GM18502 (cell line): ENCODE measurements at regions not wholly inside any gene's neighbourhood (a gene's known extent, or its start where the extent isn't known, plus 50 kb on each side); places are given as distances from the start of the nearest gene placed in this dataset.

Experiments
- ATAC-seq: cut with Tn5 transposase; IDR thresholded peaks from one replicate; pipeline ENCODE4 v1.9.1; 2021; ENCODE audit warnings: mild to moderate bottlenecking; ENCODE audit not compliant: unreplicated experiment, poor library complexity

DNA sequence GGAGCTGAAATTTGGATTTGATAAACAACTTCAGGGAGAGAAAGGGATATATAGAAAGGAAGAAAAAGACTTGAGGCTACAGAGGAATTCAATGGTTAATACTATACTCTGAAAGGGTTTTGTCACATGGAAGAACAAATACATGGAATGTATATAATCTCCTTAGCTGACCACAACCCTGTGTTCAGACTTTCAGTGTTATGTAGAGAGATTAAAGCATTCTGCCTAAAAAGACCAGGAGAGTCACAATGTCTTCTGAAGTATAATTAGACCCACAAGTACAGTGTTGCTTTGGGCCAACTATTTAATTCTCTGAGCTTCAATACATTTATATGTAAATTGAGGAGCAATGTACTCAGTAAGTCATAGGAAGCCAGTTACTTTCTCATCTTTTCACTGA is 123.8 kb upstream of the FSHR start:
- no peak for ATAC-seq

DNA sequence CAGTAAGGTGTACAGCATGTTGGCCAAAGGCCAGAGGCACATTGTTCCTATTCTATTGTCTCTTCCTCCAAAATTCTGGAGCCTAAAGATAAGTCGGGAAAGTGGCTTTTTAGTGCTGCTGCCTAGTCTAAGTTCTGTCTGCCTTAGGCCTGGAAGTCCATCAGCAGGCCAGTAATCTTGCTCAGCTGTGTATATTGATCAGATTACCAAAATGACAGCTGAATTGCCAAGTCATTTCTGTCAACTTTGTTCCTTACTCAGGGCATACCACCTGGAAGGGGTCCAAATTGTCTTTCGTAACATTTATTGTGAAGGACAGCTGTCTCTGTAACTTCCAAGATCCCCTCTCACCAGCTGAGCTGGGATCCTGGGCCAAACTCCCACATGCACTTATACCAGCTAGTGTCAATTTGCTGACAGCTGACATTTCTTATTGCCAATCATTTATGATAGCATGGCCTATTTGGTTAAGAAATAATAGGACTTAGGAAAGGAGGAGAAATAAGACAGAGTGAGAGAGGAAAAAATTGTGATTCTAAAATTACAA is 116.8 kb upstream of the FSHR start:
- no peak for ATAC-seq

DNA sequence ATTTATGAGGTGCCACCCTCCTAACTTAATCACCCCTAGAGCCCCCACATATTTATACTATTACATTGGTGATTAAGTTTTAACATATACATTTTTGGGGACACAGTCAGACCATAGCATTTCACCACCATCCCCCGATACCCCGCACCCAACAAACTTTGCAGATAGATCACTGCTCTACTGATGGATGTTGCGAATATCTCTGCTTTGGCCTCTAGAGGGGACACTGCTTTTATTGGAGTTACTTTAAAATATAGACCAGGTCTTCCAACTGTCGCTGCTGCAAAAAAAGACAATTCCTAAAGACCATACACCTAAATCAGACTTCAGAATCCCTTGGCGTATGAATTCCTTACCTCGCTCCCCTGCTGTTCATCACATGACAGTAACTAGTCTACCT is 115.8 kb upstream of the FSHR start:
- no peak for ATAC-seq

DNA sequence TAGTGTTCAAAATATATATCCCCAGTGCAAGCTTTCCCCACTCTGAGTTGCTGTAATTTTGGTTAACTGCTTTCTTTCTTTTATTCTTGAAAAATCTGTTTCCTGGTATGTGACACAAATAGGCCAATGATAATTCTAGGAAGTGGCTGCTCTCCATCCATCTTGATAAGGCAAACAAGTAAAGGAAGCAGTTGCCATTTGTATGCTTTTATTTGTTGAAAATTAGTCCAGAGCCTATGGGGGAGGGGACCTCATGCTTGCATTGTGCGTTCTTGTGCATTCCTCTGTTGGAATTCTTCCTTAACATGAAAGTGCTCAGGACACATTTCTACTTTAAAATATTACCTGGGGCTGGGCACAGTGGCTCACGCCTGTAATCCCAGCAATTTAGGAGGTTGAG is 111.2 kb upstream of the FSHR start:
- no peak for ATAC-seq

DNA sequence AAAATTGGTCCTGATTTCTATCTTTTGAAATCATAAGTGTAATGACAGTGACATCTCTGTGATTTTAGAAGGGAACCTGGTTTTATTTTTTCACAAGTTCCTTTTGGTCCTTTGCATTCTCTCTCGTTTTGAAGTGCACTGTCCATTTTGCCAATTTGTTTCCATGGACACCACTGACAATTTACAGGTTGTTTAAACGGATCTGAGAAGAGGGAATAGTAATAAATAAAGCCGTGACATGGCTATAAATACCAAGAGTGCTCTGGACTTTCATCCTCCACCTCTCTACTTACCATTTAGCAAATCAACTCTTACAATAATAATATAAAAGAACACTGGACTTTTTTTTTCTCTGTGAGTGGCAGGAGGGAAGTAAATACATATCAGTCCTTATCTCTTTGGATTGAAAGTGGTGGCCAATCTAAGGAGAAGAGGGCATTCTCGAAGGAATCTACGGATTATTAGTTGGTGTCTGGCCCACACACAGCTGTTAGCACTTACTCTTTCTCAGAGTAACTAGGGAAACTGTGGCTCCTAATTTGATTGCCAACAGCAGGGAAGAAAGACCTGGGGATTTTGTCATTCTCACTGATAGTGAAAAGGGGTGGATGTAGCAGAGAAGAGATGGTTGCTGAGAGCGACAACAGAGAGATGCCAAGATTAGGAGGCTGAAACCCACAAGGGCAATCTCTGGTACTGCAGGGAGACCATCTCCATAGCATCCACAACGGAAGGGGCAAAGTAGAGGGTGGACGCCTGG is 108.7 kb upstream of the FSHR start:
- ATAC-seq, result no peak

DNA sequence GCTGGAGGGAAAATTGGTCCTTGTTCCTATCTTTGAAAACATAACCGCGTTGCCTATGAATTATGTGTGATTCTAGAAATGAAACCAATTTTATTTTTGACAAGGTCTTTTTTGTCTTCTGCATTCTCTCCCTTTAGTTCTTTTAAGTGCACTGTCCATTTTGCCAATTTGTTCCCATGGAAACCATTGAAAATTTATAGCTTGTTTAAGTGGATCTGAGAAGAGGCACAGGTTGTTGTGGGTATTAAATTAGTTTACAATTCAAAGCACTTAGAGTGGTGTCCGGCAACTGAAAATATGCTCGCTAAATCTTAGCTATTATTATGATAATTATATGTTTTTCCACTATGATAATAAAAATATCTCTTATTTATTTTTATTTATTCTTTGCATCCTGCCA is 107.5 kb upstream of the FSHR start:
- no peak for ATAC-seq

DNA sequence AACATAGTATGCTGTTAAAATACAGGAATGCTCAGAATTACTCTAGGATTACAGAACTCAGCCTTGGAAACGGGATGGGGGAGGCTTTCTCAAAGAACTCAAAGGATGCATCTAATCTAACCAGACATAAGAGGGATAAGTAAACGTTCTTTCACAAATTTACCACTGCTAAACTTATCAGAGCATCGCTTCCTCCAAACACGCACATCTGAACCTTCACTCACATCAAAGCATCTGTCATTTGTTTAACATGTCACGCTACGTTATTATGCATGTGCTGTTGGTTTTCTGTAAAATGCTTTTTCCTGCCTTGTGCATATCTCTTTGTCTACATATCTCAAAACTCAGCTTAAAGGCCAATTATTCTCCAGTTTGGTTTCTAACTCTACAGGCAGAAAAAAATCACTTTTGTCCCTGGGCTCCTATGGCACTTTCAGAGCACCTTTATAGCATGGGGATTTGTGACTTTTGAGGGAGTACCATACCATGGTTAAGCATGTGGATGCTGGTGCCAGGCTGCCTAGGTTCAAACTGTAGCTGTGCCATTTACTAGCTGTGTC is 106.7 kb upstream of the FSHR start:
- ATAC-seq, result no peak

DNA sequence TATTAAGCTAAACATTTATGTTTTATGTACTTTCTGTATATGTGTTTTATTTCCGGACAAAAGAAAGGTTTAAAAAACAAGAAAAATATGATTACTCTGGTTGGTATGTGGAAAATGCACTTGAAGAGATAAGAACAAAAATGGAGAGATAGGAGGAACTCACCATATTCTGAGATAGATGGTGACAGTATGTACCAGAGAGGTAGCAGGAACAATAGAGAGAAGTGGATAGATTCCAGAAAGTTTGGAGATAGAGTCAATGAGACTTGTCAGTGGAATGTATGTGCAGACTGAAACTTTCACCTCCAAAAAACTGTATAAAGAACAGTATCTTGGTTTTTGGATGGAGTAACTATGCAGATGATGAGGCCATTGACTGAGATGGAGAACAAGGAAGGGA is 105.6 kb upstream of the FSHR start:
- no peak for ATAC-seq

DNA sequence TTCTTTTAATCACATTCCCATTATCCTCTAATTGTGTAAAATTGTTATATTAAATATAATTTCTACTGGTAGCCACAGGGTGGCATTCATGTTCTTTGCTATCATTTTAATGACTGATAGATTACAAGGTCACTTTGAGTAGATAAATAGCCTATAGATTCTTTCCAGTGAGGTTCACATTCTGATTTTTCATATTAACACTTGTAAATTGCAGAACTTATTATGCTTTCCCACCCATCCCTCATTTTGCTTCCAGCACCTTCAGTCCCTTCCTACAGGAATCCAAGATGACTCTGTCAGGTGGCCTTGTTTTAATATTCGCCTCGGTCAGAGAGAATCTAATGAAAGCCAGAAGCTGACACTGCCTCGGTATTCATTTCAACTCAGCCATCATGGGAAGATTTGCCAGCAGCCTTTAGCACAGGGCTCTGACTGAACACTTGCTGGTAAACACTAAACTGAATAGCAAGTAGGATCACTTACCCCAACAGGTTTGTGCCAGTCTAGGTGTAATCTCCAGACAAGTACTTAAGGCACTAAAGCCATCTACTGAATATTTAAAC is 101.2 kb upstream of the FSHR start:
- ATAC-seq, result no peak

DNA sequence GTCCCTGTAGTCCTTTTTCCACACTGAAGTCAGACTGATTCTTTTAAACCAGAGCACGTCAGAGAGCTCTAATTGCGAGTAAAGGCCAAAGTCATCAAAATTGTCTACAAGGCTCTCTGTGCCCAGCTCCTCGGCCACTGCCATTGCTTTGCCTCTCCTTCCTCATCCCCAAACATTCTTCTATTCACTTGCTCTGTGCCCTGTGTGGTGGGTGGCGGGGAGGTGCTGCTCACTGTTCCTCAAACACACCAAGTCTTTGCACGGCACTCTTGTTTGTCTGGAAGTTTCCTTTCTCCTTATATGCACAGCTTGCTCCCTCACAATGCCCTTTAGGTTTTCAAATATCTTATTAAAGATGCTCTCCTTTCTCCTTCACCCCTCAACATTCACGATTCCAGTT is 100.1 kb upstream of the FSHR start:
- ATAC-seq, result no peak

DNA sequence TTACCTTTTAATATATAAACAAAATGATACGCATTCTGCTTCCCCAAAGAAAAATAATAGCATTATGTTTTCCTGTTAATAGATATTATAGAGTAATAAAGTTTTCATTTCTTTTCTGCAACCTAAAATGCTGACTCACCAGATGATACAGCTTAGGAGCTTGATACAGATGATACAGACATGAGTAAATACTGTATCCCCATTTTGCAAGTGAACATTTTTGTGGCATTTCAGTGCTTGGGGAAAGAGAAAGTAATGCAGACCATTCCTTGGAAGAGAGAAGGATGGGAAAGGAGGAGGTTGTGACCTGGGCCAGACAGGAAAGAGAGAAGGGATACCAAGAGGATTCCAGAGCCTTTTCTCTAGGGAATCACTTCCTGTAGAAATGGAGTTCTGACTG is 97.5 kb upstream of the FSHR start:
- no peak for ATAC-seq

DNA sequence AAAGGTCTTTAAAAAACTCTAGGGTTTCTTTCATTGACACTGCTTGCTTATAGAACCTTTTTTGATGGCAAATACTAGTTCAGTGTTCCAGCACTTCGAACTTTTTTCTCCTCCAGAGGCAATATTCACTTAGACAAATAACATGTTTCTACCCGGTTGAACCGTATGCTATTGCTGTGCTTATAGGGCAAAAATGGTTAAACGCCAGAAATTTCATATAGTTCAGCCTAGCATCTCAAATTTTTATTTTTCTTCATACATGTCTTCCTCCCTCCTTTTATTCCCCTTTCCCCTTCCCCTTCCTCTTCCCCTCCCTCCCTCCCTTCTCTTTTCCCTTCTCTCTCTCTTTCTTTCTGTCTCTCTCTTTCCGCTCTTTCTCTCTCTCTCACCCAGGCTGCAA is 96.9 kb upstream of the FSHR start:
- ATAC-seq, result no peak

DNA sequence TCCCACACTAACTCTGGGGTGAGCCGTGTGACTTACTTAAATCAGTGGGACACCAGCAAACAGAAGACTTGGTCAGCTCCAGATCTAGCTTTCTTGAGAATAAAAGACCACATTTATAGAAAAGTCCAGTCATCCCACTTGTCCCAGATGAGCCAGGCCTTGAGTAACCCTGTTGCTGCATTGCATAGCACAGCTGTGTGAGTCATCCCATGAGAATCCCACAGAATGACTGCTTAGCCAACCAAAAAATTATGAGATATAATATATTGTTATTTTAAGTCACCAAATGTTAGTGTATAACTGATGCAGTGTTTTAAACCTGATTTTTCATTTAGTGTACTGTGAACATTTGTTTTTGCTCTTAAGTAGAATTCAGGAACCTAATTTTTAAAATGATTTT is 94.2 kb upstream of the FSHR start:
- no peak for ATAC-seq

DNA sequence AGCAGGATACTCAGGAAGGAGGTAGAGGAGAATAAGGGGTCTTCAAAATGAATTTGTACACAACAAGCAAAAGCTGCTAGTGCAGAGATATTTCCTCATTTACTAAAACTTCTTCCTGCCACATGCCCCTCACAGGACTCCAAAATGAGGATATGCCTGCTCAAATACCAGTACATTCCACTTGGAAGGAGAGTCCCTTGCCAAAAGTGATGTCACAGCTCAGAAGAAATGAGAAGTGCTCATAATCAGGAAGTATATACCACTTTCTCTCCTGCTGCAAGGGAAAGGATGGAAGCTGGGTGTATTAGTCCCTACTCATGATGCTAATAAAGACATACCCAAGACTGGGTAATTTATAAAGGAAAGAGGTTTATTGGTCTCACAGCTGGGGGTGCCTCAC is 87.7 kb upstream of the FSHR start:
- ATAC-seq, result no peak

DNA sequence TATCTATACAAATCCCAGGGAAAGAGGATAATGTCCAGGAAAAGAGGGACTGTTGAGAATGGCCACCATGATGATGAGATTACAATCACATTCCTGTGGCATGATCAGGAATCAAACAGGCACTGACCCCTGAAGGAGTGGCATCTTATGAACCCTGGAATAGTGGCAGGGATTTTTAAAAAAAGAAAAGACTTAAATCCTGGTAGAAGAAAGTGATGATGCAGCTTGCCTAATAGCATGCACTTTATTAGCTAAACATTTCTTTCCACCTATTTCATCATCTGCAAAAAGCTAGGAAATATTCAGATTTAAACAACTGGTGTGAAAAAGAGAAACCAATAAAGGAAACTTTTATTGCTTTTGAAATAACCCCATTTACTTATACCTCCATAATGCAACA is 87.2 kb upstream of the FSHR start:
- ATAC-seq, result no peak

DNA sequence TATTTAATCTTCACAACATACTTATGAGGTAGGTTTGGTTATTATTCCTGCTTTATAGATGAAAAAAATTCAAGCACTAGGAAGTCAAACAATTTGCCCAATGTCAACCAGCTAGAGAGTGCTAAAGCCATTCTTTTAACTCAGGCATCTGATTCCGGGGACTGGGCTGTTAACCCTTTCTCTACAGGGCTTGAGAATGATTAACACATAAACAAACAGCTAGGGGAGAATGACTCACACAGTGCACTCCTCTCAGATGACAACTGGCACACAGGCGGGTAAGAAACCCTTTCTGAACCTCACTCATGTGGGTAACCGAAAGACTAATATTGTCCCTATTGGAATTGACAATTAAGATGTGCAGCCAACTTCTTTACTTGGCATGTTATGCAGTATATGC is 86.3 kb upstream of the FSHR start:
- ATAC-seq, result no peak

DNA sequence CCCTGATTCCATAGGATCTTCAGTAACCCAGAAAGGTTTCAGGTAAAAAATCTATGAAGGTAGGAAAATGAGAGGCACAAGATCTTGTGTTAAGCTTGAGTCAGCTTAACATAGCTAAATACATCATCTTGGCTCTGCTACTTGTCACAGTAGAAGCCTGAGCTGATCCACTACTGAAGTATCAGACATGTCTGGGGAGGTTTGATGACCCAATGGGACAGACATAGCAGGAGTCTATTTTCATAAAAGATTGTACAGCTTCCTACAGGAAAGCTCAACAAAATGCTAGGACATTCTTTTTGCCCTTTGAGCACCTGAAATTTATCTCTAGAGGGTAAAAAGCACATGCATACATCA is 84.3 kb upstream of the FSHR start:
- no peak for ATAC-seq

DNA sequence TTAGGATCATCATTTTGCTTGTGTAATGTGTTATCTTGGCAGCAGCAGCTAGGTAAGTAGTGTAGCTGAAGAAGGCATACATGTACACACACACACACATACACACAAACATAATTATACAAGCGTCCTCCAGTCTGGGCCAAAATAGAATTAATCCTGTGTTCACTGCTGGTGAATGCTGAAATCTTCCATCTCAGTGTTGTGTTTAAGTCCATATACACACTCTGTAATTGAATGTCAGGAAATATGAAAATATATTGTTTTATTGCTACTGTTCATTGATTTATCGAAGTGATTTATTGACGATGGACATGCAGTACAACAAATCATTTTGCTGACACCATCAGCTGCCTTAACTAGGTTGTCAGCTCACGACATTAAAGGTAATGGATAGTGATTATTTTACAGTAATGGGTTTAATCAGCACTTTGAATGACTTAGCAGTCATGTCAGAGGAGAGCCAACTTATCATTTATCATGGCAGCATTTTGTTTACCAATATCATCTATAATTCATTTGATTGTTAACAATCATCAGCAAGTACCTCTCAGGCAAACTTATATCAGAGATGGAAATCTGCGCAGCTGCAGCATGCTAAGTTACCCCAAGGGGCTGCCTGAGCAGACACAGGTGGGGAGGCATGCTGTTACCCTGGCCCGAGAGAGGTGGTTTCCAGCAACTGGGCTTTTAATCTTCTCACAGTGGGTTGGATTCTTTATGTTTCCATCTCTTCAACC is 83.7 kb upstream of the FSHR start:
- no peak for ATAC-seq

DNA sequence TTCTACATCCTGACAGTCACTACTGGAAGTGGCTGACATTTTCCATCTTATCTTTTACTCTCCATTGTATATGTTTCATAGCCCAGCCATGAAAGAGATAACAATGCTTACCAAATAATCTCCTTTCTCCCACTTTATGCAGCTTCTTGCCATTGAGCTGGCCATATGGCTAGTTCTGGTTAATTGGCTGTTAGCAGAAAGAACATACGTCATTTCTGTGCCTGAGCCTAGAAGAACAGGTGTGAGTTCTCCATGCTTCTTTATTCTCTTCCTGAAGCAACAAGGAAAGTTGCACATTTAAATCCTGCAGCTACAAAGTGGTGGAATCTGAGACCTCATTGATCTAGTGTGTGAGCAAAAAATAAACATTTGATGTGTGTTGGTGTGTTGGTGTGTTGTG is 82.0 kb upstream of the FSHR start:
- ATAC-seq, result no peak

DNA sequence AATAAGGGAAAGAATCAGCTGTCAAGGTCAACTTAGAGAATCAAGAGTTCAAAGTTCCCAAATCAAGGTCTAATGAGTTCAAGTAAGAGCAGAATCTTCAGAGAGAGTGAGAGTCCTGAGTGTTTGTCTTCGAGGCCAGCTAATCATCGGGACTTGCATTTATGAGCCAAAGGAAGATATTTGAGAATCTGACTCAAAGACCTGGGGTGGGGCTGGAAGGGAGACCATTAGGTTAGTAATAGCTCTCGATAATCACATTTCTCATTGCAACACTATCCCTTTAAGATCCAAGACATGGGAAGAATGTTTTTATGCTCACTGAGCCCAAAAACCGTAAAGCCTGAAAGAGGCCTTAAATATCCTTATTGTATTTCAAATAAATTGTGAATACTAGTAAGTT is 72.0 kb upstream of the FSHR start:
- no peak for ATAC-seq

DNA sequence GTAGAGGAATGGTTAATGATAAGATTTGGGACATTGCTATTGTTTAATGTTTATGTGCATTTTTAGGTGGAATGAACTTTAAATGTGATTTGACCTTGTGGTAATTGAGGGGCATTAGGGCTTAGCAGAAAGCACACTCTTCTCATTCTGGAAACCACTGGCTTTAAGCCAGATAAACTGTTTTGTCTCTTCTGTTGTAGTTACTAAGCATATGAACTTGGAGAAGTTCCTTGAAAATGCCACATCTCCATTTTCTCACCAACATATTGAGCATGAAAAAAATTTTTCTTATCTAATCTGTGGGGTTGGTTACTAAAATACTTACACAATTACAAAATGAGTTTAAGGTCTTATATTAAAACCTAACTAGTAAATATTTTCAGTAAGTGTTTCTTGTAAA is 70.8 kb upstream of the FSHR start:
- ATAC-seq, result no peak
